HG03354 (cell line): ENCODE measurements at regions not wholly inside any gene's neighbourhood (a gene's known extent, or its start where the extent isn't known, plus 50 kb on each side); places are given as distances from the start of the nearest gene placed in this dataset.

Experiments
- ATAC-seq: cut with Tn5 transposase; IDR thresholded peaks from one replicate; pipeline ENCODE4 v1.9.1; 2021; ENCODE audit warnings: mild to moderate bottlenecking; ENCODE audit not compliant: unreplicated experiment, poor library complexity, severe bottlenecking

- no peak for ATAC-seq
These were observed 424.2 kb downstream of the SLC16A7 start for GRCh38 chr12:60020068-60020467.

DNA sequence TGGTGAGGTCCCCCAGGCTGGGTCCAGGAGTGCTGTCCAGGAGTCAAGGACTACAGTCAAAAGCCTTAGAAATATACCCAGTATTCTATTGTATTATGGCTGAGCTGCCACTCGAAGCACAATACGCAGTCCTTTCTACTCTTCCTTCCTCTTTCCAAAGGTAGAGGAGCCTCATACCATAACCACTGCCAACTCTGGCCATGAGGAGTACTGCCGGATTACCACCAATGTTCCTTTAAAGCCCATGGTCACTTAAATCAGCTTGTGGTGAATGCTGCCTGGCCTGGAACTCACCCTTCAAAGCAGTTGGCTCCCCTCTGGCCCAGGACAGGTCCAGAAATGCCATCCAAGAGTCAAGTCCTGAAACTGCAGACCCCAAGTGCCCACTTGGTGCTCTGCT lies 425.4 kb downstream of the SLC16A7 start:
- no peak for ATAC-seq

- no peak for ATAC-seq
These were observed 431.4 kb downstream of the SLC16A7 start for GRCh38 chr12:60027266-60027665.

- ATAC-seq = no peak
These were observed 438.3 kb downstream of the SLC16A7 start for GRCh38 chr12:60034147-60034546.

DNA sequence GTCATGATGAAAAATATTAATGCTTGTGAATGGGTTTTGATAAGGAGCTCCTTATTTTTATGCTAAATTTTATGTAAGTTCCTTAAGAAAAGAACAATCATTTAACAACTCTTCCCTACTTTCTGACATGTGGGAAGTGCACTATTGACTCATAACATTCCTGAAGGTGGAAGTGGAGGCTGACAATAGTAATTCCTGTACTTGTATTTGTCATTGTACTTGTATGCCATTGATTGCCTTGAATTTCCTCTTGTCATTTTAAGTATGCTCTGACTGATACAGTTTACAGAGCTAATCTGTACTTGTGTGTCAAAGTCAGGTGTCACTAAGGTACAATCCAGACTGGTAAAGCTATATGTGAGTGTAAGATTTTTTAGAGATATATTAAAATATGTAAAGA lies 440.0 kb downstream of the SLC16A7 start:
- ATAC-seq = no peak

GRCh38 chr12:60042835-60043234 lies 447.0 kb downstream of the SLC16A7 start:
- ATAC-seq = no peak

DNA sequence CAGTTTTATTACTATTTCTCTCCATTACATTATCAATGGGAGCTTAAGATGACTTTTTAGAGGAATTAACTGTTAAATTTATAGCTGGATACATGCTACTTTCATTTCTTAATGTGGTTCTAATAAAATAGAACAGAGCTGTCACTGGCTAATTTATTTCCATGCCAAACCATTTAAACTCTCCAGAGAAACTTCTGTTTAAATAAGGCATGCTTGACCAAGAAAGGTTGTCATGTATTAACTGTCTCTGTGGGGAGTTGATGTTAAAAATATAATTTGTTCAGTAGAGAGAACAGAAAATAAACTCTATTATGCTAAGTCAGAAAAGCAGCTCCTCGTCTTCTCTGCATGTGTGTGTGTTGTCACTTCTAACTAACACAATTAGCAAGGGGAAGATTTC lies 447.4 kb downstream of the SLC16A7 start:
- no peak for ATAC-seq

DNA sequence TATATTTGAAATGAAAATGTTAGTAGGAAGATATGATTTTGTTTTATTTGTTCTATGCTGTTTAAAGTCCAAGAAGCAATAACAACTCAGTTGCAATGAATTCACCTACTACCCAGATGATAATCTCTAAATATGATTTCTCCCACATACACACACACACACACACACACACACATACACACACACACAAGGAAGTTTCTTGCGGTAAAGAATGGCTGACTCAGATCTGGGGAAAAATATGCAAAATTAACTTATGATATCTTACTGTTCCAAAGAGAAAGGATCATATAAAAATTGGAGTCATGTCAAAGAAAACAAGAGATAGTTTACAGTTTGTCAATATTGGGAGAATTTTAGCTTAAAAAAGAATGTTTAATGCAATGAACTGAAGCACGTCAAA lies 456.7 kb downstream of the SLC16A7 start:
- ATAC-seq = no peak

DNA sequence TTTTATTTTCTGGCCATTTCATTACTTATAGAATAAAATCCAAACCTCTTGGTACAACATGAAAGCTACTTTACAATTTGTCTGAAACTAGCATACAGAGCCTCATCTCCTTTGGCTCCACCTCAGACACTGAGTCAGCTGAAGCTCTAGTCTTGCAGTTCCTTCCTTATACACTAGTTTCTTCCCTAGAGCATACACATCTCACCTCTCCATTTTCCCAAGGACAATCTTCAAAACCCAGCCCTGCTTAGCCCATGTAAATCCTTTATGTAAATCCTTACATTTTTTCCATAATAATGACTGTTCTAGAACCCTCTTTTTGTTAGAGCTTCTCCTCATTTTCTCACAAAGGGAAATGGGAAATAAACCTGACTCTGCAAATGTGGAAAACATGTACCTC lies 463.4 kb downstream of the SLC16A7 start:
- ATAC-seq = no peak

- no peak for ATAC-seq
These were observed 470.8 kb downstream of the SLC16A7 start for GRCh38 chr12:60066655-60067054.

DNA sequence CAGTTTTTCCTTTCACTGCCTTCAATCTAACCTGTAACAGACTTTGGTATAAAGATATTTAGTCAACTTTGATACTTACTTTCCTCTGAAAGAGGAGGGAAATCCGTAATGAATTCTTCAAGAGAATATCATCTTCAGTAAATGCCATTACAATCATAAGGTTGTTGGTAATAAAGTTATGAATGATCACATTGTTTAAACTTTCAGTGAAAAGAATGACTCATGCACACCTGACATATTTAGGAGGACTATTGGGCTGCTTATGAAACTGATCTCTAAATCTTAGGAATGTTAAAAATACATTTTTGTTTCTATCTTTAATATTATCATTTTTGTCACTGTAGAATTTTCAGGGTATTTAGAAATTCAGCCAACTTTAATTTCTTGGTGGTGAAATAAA lies 474.7 kb downstream of the SLC16A7 start:
- ATAC-seq = no peak

- ATAC-seq = no peak
These were observed 475.9 kb downstream of the SLC16A7 start for GRCh38 chr12:60071759-60072191.

- ATAC-seq = no peak
These were observed 477.1 kb downstream of the SLC16A7 start for GRCh38 chr12:60072911-60073310.

DNA sequence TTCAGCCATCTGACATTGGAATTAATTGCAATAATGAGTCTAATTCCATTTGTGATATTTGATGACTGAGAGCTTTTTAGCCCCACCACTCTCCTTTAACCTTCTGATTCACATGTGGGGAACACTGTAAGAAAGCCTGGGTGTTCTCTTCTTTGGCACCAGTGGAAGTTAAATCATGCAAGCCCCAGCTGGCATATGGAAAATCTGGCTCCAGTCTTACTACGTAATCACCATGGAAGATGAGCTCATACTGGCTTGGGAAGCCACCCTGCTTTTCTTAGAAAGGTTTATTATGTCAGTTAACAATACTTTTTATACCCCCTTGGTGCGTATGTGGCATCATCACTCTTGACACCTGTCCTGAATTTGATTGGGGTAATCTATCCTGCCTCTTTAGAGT lies 479.3 kb downstream of the SLC16A7 start:
- no peak for ATAC-seq

GRCh38 chr12:60078026-60078425 lies 482.2 kb downstream of the SLC16A7 start:
- no peak for ATAC-seq

DNA sequence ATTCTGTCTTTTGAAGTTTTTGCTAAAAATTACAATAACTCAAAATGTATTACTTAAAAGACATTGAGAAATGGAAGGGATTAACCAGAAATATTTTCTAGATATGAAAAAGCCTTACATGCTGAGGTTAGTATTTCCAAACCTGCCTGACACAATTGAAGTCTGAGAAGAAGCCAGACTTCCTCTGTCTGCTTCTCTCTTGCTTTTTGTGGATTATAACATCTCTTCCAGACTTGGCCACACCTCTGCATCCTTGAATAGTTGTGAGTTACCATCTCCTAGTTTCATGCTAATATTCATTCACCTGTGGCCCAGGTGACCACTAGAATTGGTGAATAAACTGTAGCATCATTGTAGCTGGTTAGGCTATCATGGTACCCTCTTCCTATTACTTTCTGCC lies 497.6 kb downstream of the SLC16A7 start:
- no peak for ATAC-seq

DNA sequence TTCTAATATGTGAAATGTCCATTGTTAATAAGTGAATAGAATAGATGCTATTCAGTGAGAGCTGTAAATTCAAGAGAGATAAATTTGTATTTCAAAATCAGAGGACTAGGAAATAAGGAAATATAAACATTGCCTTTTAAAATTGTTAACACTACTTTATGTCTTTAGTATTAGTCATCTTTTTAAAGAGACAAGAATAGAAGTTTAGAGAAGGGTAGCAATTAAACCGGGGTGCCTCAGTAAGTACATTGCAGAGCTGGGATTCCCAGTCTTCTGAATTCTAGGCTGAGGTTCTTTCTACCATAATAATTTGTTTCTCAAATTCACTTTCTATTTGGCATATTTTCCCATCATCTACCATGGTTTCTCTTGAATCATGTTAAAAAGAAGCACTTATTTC lies 498.6 kb downstream of the SLC16A7 start:
- ATAC-seq = no peak

DNA sequence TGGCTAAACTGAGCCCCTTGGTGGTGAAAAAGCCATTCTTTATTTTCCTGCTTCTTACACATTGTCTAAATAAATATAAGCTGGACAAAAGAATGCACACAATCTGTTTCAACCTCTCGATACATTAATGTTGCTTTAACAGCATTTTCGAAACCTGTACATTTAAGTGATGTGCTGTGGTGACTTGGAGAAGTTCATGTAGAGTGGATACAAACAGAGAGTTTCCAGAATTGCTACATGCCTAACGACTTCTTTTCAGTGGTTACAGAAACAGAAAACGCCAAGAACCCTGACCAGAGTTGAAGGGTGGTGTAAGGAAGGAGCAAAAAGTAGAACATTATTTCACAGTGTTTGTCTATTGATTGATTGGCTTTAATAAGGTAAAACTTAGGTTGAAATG lies 500.9 kb downstream of the SLC16A7 start:
- ATAC-seq = no peak

GRCh38 chr12:60100160-60100559 lies 504.3 kb downstream of the SLC16A7 start:
- ATAC-seq = no peak

DNA sequence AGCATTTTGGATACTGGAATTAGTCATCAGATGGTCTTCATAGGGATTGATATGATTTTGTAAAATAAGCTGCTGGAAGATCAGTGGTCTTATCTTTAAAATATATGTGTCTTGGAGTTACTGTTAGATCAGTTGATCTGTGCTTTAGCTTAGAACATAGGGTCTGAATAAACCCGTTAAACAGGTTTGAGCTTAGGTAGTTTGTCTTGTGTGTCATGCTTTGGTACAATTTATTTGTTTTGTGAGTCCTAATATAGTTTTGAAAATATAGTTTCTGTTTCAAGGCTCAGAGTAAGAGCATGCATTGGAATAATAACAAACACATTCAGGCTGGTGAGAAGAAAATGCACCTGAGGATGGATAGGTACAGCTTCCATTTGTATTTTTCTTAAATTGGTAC lies 505.0 kb downstream of the SLC16A7 start:
- no peak for ATAC-seq

DNA sequence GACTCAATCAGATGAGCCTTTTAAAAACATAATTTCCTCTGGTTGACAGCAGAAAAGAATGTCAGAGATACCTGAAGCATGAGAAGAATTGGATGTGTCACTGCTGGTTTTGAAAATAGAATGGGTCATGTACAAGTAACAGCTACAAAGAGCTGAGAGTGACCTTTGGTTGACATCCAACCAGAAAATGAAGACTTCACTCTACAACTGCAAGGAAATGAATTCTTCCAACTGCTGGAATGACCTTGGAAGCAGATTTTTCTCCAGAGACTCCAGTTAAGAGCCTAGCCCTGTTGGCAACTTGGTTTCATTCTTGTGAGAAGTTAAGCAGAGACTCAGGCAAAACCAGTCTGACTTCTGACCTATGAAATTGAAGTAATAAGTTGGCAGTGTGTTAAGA lies 505.9 kb downstream of the SLC16A7 start:
- ATAC-seq = no peak

DNA sequence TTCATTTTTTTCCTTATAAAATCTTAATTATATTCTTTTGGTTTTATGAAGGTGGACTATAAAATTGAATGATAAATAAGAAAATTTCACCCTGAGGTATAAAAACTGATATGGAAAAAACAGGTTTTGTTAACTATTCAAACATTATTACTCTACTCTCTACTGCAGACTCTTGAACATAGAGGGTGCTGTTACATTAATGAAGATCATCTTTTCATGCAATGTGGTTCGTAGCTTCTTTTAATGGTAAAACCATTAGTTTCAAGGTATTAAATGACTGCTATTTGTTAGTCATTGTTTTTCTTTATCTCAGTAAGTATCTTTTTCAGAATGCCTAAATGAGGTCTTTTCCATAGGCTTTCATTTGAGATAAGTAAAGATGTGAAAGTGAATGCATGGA lies 510.4 kb downstream of the SLC16A7 start:
- ATAC-seq = no peak

DNA sequence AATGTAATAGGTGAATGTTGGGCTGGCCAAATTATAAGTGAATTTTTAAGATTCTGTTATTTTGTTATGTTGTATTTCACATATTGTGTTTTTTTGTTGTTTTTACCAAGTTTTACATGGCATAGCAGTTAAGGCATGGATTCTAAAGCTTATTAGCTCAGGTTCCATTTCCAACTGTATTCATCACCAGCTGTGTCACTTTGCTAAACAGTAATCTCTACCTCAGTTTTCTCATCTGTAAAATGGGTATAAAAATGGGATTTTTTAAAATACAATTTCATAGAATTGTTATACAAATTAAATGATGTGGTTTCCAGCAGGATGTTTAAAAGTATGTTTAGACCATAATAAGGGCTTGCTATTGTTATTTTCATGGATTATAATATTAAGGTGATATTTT lies 512.2 kb downstream of the SLC16A7 start:
- ATAC-seq = no peak
